Common myeloid progenitor, CD34-positive (primary cell): ENCODE measurements at regions not wholly inside any gene's neighbourhood (a gene's known extent, or its start where the extent isn't known, plus 50 kb on each side); places are given as distances from the start of the nearest gene placed in this dataset.

Experiments
- CTCF ChIA-PET: fragments of 350-600 bp; sonication (Branson Sonifier 250); formaldehyde crosslinking; loops from one replicate; lab custom pipeline; 2021; ENCODE audit warnings: antibody characterized with exemption; lab: Charles Lee
- POLR2A ChIA-PET: fragments of 350-600 bp; sonication (Branson Sonifier 250); formaldehyde crosslinking; loops from one replicate; lab custom pipeline; 2021; ENCODE audit warnings: antibody characterized with exemption; lab: Charles Lee
- DNase-seq, 3 donors: peaks; one replicate each; pipeline versions ENCODE4 v3.0.0 to v3.0.0-alpha.2; 2013
- H3K27ac ChIP-seq, 2 experiments: 1 replicate in 1 of 2; 2 replicates in 1 of 2; pipeline ENCODE4 v1.7.0; 2013; ENCODE audit warnings: inconsistent platforms in 2 of 2, low read length in 2 of 2, mild to moderate bottlenecking in 2 of 2, low read depth in 1 of 2, moderate library complexity in 1 of 2; ENCODE audit not compliant: severe bottlenecking in 2 of 2, insufficient read depth in 1 of 2, poor library complexity in 1 of 2
- H3K27me3 ChIP-seq, 5 experiments: replicated peaks in 2 of 5; 1 replicate in 3 of 5; 2 replicates in 2 of 5; pipeline versions ENCODE4 v1.6.1 to v1.7.0; 2013; ENCODE audit warnings: low read length in 4 of 5, mild to moderate bottlenecking in 2 of 5, moderate library complexity in 2 of 5, inconsistent platforms in 1 of 5; ENCODE audit not compliant: insufficient read depth in 5 of 5, control insufficient read depth in 4 of 5
- H3K36me3 ChIP-seq, 4 experiments: 1 replicate in 2 of 4; 2 replicates in 2 of 4; pipeline versions ENCODE4 v1.6.1 to v1.7.0; 2013; ENCODE audit warnings: low read length in 3 of 4, control low read depth in 1 of 4, mild to moderate bottlenecking in 1 of 4; ENCODE audit not compliant: control insufficient read depth in 4 of 4, insufficient read depth in 4 of 4
- H3K4me1 ChIP-seq, 4 experiments: 1 replicate in 3 of 4; 2 replicates in 1 of 4; pipeline versions ENCODE4 v1.6.1 to v1.7.1; 2013; ENCODE audit warnings: low read length in 3 of 4, mild to moderate bottlenecking in 3 of 4, control low read depth in 1 of 4, inconsistent platforms in 1 of 4, moderate library complexity in 1 of 4; ENCODE audit not compliant: control insufficient read depth in 4 of 4, insufficient read depth in 4 of 4; ENCODE audit errors: control extremely low read depth in 1 of 4
- H3K4me3 ChIP-seq, 7 experiments: 1 replicate in 4 of 7; 2 replicates in 3 of 7; pipeline versions ENCODE4 v1.5.1 to v1.7.0; 2013; ENCODE audit warnings: mild to moderate bottlenecking in 7 of 7, low read length in 6 of 7, moderate library complexity in 6 of 7, inconsistent platforms in 2 of 7, low read depth in 2 of 7, control low read depth in 1 of 7; ENCODE audit not compliant: insufficient read depth in 4 of 7, control insufficient read depth in 1 of 7; ENCODE audit errors: extremely low read depth in 1 of 7
- H3K9me3 ChIP-seq, 5 experiments: 1 replicate in 4 of 5; 2 replicates in 1 of 5; pipeline versions ENCODE4 v1.6.1 to v1.7.1; 2013; ENCODE audit warnings: low read length in 4 of 5, mild to moderate bottlenecking in 2 of 5, inconsistent platforms in 1 of 5, low read depth in 1 of 5, moderate library complexity in 1 of 5; ENCODE audit not compliant: control insufficient read depth in 4 of 5, insufficient read depth in 2 of 5; ENCODE audit errors: control extremely low read depth in 1 of 5
- WGBS: methylation state at CpG from one replicate; pipeline ENCODE4 v1.1.5; 2013; ENCODE audit not compliant: insufficient coverage; 5-methylcytosine and 5-hydroxymethylcytosine counted together

- ChIA-PET POLR2A (no interaction called here), CTCF (no interaction called here)
- H3K36me3 ChIP-seq = no peaks in the 10 kb centered on the region
- no CpG with 5 or more reads among the region's 1 CpG for WGBS
- H3K4me1 ChIP-seq = no peaks in the 10 kb centered on the region
- H3K9me3 ChIP-seq = no peaks in the 10 kb centered on the region
- H3K27me3 ChIP-seq = no peaks in the 10 kb centered on the region
- H3K27ac ChIP-seq = no peak overlapping the region
- DNase-seq = no peak
- H3K4me3 ChIP-seq = no peak overlapping the region
These were observed 823.2 kb upstream of the SALL3 start for GRCh38 chr18:78156466-78156865.

DNA sequence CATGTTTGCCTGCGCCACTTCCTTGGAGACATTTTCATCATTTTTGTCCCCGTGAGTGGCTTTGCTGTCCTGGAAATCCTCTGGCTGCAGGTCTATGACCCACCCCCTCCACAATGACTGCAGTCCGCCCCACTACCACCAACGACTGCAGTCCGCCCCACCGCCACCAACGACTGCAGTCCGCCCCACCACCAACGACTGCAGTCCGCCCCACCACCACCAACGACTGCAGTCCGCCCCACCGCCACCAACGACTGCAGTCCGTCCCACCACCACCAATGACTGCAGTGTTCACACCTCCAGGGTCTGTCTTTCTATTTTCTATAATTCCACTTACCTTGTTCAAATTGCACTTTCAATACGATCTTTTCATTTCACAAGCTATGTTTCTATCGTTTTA, 820.7 kb upstream of the SALL3 start:
- ChIA-PET POLR2A (no interaction called here), CTCF (no interaction called here)
- 89% methylated on average over 12 of the region's 17 CpGs for WGBS

GRCh38 chr18:78159397-78159796, 820.2 kb upstream of the SALL3 start:
- 100% methylated on average over 7 of the region's 8 CpGs for WGBS
- POLR2A ChIA-PET = no interaction called here

More for the DNA sequence above, 820.7 kb upstream of the SALL3 start:
- Histone ChIP-seq H3K4me3 (no peak overlapping the region), H3K27ac (no peak overlapping the region), H3K36me3 (no peaks in the 10 kb centered on the region), H3K27me3 (no peaks in the 10 kb centered on the region), H3K9me3 (no peaks in the 10 kb centered on the region), H3K4me1 (no peaks in the 10 kb centered on the region)
- DNase-seq = no peak

GRCh38 chr18:78160961-78161656, 818.5 kb upstream of the SALL3 start:
- no peaks in the 10 kb centered on the region for H3K4me1 ChIP-seq
- no peak for DNase-seq
- no peaks in the 10 kb centered on the region for H3K9me3 ChIP-seq
- 95% methylated on average over 7 of the region's 11 CpGs for WGBS
- ChIA-PET POLR2A (no interaction called here), CTCF (no interaction called here)
- no peak overlapping the region for H3K4me3 ChIP-seq
- H3K27me3 ChIP-seq = no peaks in the 10 kb centered on the region
- H3K36me3 ChIP-seq = no peaks in the 10 kb centered on the region
- H3K27ac ChIP-seq = no peak overlapping the region

More at GRCh38 chr18:78159397-78159796, 820.2 kb upstream of the SALL3 start:
- Histone ChIP-seq H3K36me3 (no peaks in the 10 kb centered on the region), H3K9me3 (no peaks in the 10 kb centered on the region), H3K27me3 (no peaks in the 10 kb centered on the region), H3K4me3 (no peak overlapping the region), H3K4me1 (no peaks in the 10 kb centered on the region), H3K27ac (no peak overlapping the region)
- CTCF ChIA-PET = no interaction called here
- no peak for DNase-seq

DNA sequence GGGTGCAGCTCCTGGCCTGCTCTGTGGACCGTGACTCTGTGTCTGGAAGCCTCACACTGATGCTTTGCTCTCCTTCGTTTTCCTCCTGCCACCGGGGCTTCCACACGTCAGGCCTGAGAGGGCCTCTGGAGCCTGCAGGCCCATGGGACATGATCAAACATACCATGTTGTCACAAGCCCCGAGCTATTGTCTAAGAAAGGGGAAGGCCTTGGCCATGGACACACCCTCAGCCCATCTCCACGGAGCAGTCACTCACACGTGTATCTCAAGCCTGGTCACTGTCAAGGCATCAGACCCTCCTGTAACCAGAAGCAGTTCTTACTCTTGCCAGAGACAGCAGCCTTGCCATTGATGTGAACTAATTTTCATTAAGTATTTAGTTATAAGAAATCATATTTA, 814.1 kb upstream of the SALL3 start:
- Histone ChIP-seq H3K27me3 (no peaks in the 10 kb centered on the region), H3K36me3 (no peaks in the 10 kb centered on the region), H3K4me3 (no peak overlapping the region), H3K27ac (no peak overlapping the region), H3K4me1 (no peaks in the 10 kb centered on the region), H3K9me3 (no peaks in the 10 kb centered on the region)
- 82% methylated on average over 2 of the region's 7 CpGs for WGBS
- POLR2A ChIA-PET = no interaction called here
- DNase-seq = no peak
- CTCF ChIA-PET = no interaction called here

DNA sequence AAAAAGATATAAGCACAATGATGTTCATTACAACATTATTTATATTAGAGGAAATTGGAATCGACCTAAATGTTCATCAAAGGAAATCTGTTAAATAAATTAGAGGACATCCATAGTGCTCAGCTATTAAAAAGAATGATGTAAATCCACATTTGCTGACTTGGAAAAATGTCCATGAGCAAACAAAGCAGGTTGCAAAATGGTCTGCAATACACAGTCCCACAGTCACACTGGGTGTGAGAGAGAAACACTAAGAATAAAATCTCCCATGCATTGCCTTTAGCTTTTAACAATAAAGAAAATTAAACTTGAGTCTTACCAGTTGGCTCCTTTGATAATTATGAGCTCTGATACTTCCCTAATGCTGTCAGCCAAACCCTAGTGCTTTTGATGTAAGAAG, 811.1 kb upstream of the SALL3 start:
- no peaks in the 10 kb centered on the region for H3K9me3 ChIP-seq
- DNase-seq = no peak
- no peaks in the 10 kb centered on the region for H3K4me1 ChIP-seq
- no CpG with 5 or more reads among the region's 1 CpG for WGBS
- no peaks in the 10 kb centered on the region for H3K27me3 ChIP-seq
- ChIA-PET POLR2A (no interaction called here), CTCF (no interaction called here)
- no peaks in the 10 kb centered on the region for H3K36me3 ChIP-seq
- no peak overlapping the region for H3K4me3 ChIP-seq
- H3K27ac ChIP-seq = no peak overlapping the region

DNA sequence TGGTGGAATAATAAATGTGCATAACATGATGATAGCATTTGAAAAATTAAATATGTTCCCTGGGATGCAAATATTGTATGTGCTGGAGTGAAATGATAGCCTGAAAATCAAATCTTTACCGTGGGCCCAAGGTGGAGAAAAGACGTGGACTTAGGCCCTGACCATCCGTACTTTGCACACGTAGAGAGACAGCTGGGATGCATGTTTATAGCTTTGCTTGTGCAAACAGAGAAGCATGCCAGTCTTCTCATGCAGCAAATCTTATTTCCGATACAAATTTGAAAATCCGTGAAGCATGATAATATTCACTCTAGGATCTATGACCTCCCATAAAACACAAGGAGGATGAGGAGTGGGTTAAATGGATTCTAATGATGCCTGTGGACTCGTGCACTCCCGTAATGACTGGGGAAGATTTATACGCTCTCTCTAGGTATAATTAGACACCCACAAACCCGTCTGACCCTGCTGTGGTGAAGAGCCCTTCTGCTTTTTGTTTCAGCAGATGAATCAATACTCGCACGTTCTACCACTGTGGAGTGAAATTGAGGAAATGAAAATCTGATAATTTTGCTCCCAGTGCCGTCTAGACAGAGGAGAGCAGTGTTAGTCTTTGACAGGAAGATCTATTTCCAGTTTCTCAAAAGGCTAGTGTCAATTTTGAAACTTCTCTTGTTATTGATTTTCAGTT, 810.3 kb upstream of the SALL3 start:
- no peaks in the 10 kb centered on the region for H3K27me3 ChIP-seq

More for the DNA sequence above, 810.3 kb upstream of the SALL3 start:
- ChIA-PET POLR2A (no interaction called here), CTCF (no interaction called here)
- Histone ChIP-seq H3K27ac (no peak overlapping the region), H3K36me3 (no peaks in the 10 kb centered on the region), H3K9me3 (no peaks in the 10 kb centered on the region), H3K4me1 (no peaks in the 10 kb centered on the region), H3K4me3 (no peak overlapping the region)
- 60% methylated on average over 9 of the region's 13 CpGs for WGBS
- no peak for DNase-seq
